Astrocyte (in vitro differentiated cells and primary cell): ENCODE measurements at regions not wholly inside any gene's neighbourhood (a gene's known extent, or its start where the extent isn't known, plus 50 kb on each side); places are given as distances from the start of the nearest gene placed in this dataset.
"Not testable (repeated sequence)": the region's sequence is repeated elsewhere in the genome, so short reads cannot be mapped to it uniquely, and the experiment has no call there.

Source experiments
- DNase-seq: peaks from one replicate; pipeline ENCODE4 v3.0.0-alpha.2; 2010; ENCODE audit warnings: low read depth
- FAIRE-seq: peaks from 2 replicates; lab custom pipeline; 2011; peaks lifted over from hg19 to GRCh38; lab: Jason Lieb, UNC
- H2AFZ ChIP-seq: 2 replicates; pipeline ENCODE4 v1.6.0; 2012; ENCODE audit warnings: low read depth, low read length, inconsistent platforms
- H3K27ac ChIP-seq: 2 replicates; pipeline ENCODE4 v1.5.1; 2011; ENCODE audit warnings: low read depth, low read length, inconsistent platforms
- H3K27me3 ChIP-seq: 2 replicates; pipeline ENCODE4 v1.6.0; 2011; ENCODE audit warnings: low read length, inconsistent platforms; ENCODE audit not compliant: insufficient read depth
- H3K36me3 ChIP-seq: 2 replicates; pipeline ENCODE4 v1.5.1; 2011; ENCODE audit warnings: low read length, inconsistent platforms; ENCODE audit not compliant: insufficient read depth
- H3K4me1 ChIP-seq: 2 replicates; pipeline ENCODE4 v1.5.1; 2011; ENCODE audit warnings: low read length, inconsistent platforms; ENCODE audit not compliant: insufficient read depth
- H3K4me2 ChIP-seq: 2 replicates; pipeline ENCODE4 v1.6.0; 2012; ENCODE audit warnings: low read length, inconsistent platforms
- H3K4me3 ChIP-seq: 2 replicates; pipeline ENCODE4 v1.5.1; 2011; ENCODE audit warnings: low read depth, mild to moderate bottlenecking, low read length, inconsistent platforms; ENCODE audit not compliant: insufficient read depth
- H3K79me2 ChIP-seq: 2 replicates; pipeline ENCODE4 v1.6.0; 2012; ENCODE audit warnings: mild to moderate bottlenecking, low read length, inconsistent platforms; ENCODE audit not compliant: insufficient read depth
- H3K9ac ChIP-seq: 2 replicates; pipeline ENCODE4 v1.6.0; 2012; ENCODE audit warnings: mild to moderate bottlenecking, low read length, inconsistent platforms
- H3K9me3 ChIP-seq: 2 replicates; pipeline ENCODE4 v1.5.1; 2012; ENCODE audit warnings: low read depth, mild to moderate bottlenecking, low read length, inconsistent platforms; ENCODE audit not compliant: insufficient read depth
- H4K20me1 ChIP-seq: 2 replicates; pipeline ENCODE4 v1.6.0; 2012; ENCODE audit warnings: low read length, inconsistent platforms; ENCODE audit not compliant: insufficient read depth
- H3K27ac Mint-ChIP-seq: one replicate; pipeline ENCODE4 v1.8.0; 2021; ENCODE audit warnings: mild to moderate bottlenecking, mixed read lengths; ENCODE audit not compliant: unreplicated experiment
- H3K27me3 Mint-ChIP-seq: one replicate; pipeline ENCODE4 v1.8.0; 2021; ENCODE audit warnings: low read depth, mixed read lengths; ENCODE audit not compliant: unreplicated experiment
- H3K36me3 Mint-ChIP-seq: one replicate; pipeline ENCODE4 v1.8.0; 2021; ENCODE audit warnings: low read depth, mixed read lengths; ENCODE audit not compliant: unreplicated experiment
- H3K4me1 Mint-ChIP-seq: one replicate; pipeline ENCODE4 v1.8.0; 2021; ENCODE audit warnings: low read depth, mixed read lengths; ENCODE audit not compliant: unreplicated experiment
- H3K4me3 Mint-ChIP-seq: one replicate; pipeline ENCODE4 v1.8.0; 2021; ENCODE audit warnings: mild to moderate bottlenecking, moderate library complexity, mixed read lengths; ENCODE audit not compliant: unreplicated experiment
- H3K9me3 Mint-ChIP-seq: one replicate; pipeline ENCODE4 v1.8.0; 2021; ENCODE audit warnings: mild to moderate bottlenecking, mixed read lengths; ENCODE audit not compliant: unreplicated experiment
- CTCF ChIP-seq: IDR thresholded peaks from 2 replicates; pipeline ENCODE4 v1.5.1; 2011; ENCODE audit warnings: low read depth, mild to moderate bottlenecking, inconsistent platforms, low read length, moderate library complexity; ENCODE audit not compliant: insufficient read depth
- EZH2 ChIP-seq: IDR thresholded peaks from 2 replicates; pipeline ENCODE4 v1.6.1; 2012; ENCODE audit warnings: mild to moderate bottlenecking, low read length, inconsistent platforms; ENCODE audit not compliant: insufficient read depth

- no peaks in the 10 kb centered on the region for H3K4me1 Mint-ChIP-seq
- H3K9ac ChIP-seq: no peak overlapping the region
- no peaks in the 10 kb centered on the region for H3K27me3 ChIP-seq
- H3K9me3 ChIP-seq: peaks cover 3% of the 10 kb centered on the region
- H3K4me2 ChIP-seq: no peak overlapping the region
- H3K27me3 Mint-ChIP-seq: peaks cover 33% of the 10 kb centered on the region
- no peak overlapping the region for H3K4me3 ChIP-seq
- H3K36me3 ChIP-seq: no peaks in the 10 kb centered on the region
- DNase-seq (no peak), FAIRE-seq (no peak)
- H3K36me3 Mint-ChIP-seq: no peaks in the 10 kb centered on the region
- no peak overlapping the region for H3K4me3 Mint-ChIP-seq
- H4K20me1 ChIP-seq: no peaks in the 10 kb centered on the region
- no peak overlapping the region for H3K27ac Mint-ChIP-seq
- H3K9me3 Mint-ChIP-seq: no peaks in the 10 kb centered on the region
- H2AFZ ChIP-seq: no peak overlapping the region
- H3K4me1 ChIP-seq: no peaks in the 10 kb centered on the region
- TF ChIP-seq CTCF (no peak), EZH2 (no peak)
- H3K79me2 ChIP-seq: no peaks in the 10 kb centered on the region
- no peak overlapping the region for H3K27ac ChIP-seq
Observed at GRCh38 chr12:131264635-131265034, 310.9 kb downstream of the ADGRD1 start.

GRCh38 chr12:131266591-131267467 lies 313.1 kb downstream of the ADGRD1 start:
- Histone ChIP-seq H3K4me1 (no peaks in the 10 kb centered on the region), H3K4me3 (no peak overlapping the region), H3K9ac (no peak overlapping the region), H4K20me1 (no peaks in the 10 kb centered on the region), H2AFZ (no peak overlapping the region), H3K4me2 (no peak overlapping the region), H3K79me2 (no peaks in the 10 kb centered on the region), H3K27ac (no peak overlapping the region), H3K9me3 (peaks cover 3% of the 10 kb centered on the region), H3K36me3 (no peaks in the 10 kb centered on the region), H3K27me3 (no peaks in the 10 kb centered on the region)
- DNase-seq (no peak), FAIRE-seq (no peak)
- Mint-ChIP-seq H3K27me3 (peaks cover 22% of the 10 kb centered on the region), H3K4me3 (no peak overlapping the region), H3K27ac (no peak overlapping the region), H3K9me3 (no peaks in the 10 kb centered on the region), H3K4me1 (no peaks in the 10 kb centered on the region), H3K36me3 (no peaks in the 10 kb centered on the region)
- TF ChIP-seq EZH2: no peak
- no peak for TF ChIP-seq CTCF

- H4K20me1 ChIP-seq: no peaks in the 10 kb centered on the region
- no peak for FAIRE-seq
- H3K4me1 ChIP-seq: no peaks in the 10 kb centered on the region
- TF ChIP-seq EZH2: no peak
- no peak for TF ChIP-seq CTCF
- no peak overlapping the region for H3K4me3 ChIP-seq
- Mint-ChIP-seq H3K4me3 (no peak overlapping the region), H3K9me3 (no peaks in the 10 kb centered on the region), H3K27ac (no peak overlapping the region), H3K27me3 (peaks cover 15% of the 10 kb centered on the region), H3K4me1 (no peaks in the 10 kb centered on the region), H3K36me3 (no peaks in the 10 kb centered on the region)
- no peaks in the 10 kb centered on the region for H3K36me3 ChIP-seq
- no peak overlapping the region for H3K4me2 ChIP-seq
- no peak overlapping the region for H3K27ac ChIP-seq
- peaks cover 3% of the 10 kb centered on the region for H3K9me3 ChIP-seq
- DNase-seq: no peak
- H3K79me2 ChIP-seq: no peaks in the 10 kb centered on the region
- no peak overlapping the region for H3K9ac ChIP-seq
- H3K27me3 ChIP-seq: no peaks in the 10 kb centered on the region
- no peak overlapping the region for H2AFZ ChIP-seq
Observed at GRCh38 chr12:131267576-131267975, 313.9 kb downstream of the ADGRD1 start.

GRCh38 chr12:131268123-131268522 lies 314.4 kb downstream of the ADGRD1 start:
- not testable (repeated sequence) for H3K4me3 ChIP-seq, H3K9ac ChIP-seq, H3K27ac ChIP-seq, H3K4me1 ChIP-seq, H4K20me1 ChIP-seq, H3K9me3 ChIP-seq, H3K4me3 Mint-ChIP-seq, H3K27me3 ChIP-seq, H3K36me3 Mint-ChIP-seq, H3K27ac Mint-ChIP-seq, H2AFZ ChIP-seq, H3K79me2 ChIP-seq, FAIRE-seq, H3K4me1 Mint-ChIP-seq, H3K36me3 ChIP-seq, H3K4me2 ChIP-seq, DNase-seq, H3K9me3 Mint-ChIP-seq
- peaks cover 16% of the 10 kb centered on the region for H3K27me3 Mint-ChIP-seq
